Activated naive CD4-positive, alpha-beta T cell treated with anti-CD3 and anti-CD28 coated beads, Interleukin-2, amount 50 U/mL, for 24 hours (primary cell): ENCODE measurements at regions not wholly inside any gene's neighbourhood (a gene's known extent, or its start where the extent isn't known, plus 50 kb on each side); places are given as distances from the start of the nearest gene placed in this dataset.

Source experiments
- H3K27ac Mint-ChIP-seq: one replicate; pipeline ENCODE4 v1.8.0; 2021; ENCODE audit warnings: mild to moderate bottlenecking, mixed read lengths
- H3K27me3 Mint-ChIP-seq: one replicate; pipeline ENCODE4 v1.8.0; 2021; ENCODE audit warnings: mixed read lengths
- H3K36me3 Mint-ChIP-seq: one replicate; pipeline ENCODE4 v1.8.0; 2021; ENCODE audit warnings: mixed read lengths
- H3K4me1 Mint-ChIP-seq: one replicate; pipeline ENCODE4 v1.8.0; 2021; ENCODE audit warnings: mixed read lengths
- H3K4me3 Mint-ChIP-seq: one replicate; pipeline ENCODE4 v1.8.0; 2021; ENCODE audit warnings: mild to moderate bottlenecking, mixed read lengths
- H3K9me3 Mint-ChIP-seq: one replicate; pipeline ENCODE4 v1.8.0; 2021; ENCODE audit warnings: mixed read lengths

DNA sequence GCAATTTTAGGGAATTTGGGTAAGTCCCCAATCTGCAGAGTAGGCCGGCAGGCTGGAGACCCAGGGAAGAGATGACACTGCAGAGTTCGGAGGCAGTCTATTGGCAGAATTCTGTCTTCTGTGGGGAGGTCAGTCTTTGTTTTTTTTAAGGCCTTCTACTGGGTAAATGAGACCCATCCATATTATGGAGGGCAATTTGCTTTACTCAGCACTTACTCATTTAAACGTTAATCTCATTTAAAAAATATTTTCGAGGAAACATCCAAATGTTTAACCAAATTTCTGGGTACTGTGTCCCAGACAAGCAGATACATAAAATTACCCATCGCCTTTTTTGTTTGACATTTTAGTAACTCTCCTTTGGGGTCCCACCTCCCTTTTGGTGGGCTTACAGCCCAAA lies 139.5 kb downstream of the IRS1 start:
- H3K27ac Mint-ChIP-seq = no peak overlapping the region
- H3K9me3 Mint-ChIP-seq = no peaks in the 10 kb centered on the region
- H3K4me1 Mint-ChIP-seq = peaks cover 4% of the 10 kb centered on the region
- H3K27me3 Mint-ChIP-seq = no peaks in the 10 kb centered on the region
- H3K4me3 Mint-ChIP-seq = no peak overlapping the region
- no peaks in the 10 kb centered on the region for H3K36me3 Mint-ChIP-seq

DNA sequence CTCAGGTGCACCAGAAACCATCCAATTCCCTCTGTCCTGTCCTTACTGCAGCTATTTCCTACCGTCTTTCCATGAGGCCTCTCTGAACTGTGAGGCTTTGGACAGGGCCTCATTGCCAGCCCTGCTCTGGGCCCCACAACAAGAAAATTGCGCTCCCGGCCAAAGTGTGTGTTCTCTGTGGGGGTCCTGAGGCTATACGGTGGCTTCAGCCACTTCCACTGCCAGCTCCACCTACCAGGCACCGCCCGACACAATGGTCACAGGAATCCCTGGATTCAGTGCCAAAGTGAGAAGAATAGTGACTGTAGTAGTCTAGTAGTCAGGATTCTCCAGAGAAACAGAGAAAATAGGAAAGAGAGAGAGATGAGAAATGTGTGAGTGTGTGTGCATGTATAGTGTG lies 140.2 kb downstream of the IRS1 start:
- H3K27me3 Mint-ChIP-seq = no peaks in the 10 kb centered on the region

DNA sequence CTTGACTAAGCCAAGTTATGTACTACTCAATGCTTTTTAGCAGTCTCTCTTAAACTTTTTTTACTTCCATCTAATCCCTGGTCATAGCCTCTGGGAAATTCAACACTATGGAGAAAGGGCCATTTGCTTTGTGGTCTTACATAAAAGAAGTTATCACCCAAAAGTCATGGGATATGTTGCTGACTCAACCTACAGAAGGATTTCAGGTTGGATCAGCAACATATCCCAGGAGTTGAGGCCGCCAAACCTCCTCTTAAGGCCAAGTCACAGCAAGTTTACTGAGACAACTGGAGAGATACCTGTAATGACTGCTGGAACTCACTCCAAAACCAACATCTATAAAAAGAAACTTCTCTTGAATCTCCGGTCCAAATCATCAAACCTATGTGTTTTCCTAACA lies 141.1 kb downstream of the IRS1 start:
- Mint-ChIP-seq H3K36me3 (no peaks in the 10 kb centered on the region), H3K27ac (no peak overlapping the region), H3K4me3 (no peak overlapping the region), H3K27me3 (no peaks in the 10 kb centered on the region), H3K4me1 (peaks cover 4% of the 10 kb centered on the region), H3K9me3 (no peaks in the 10 kb centered on the region)

More for the DNA sequence above, 140.2 kb downstream of the IRS1 start:
- no peaks in the 10 kb centered on the region for H3K9me3 Mint-ChIP-seq
- H3K4me3 Mint-ChIP-seq = no peak overlapping the region
- peaks cover 4% of the 10 kb centered on the region for H3K4me1 Mint-ChIP-seq
- no peaks in the 10 kb centered on the region for H3K36me3 Mint-ChIP-seq
- no peak overlapping the region for H3K27ac Mint-ChIP-seq

DNA sequence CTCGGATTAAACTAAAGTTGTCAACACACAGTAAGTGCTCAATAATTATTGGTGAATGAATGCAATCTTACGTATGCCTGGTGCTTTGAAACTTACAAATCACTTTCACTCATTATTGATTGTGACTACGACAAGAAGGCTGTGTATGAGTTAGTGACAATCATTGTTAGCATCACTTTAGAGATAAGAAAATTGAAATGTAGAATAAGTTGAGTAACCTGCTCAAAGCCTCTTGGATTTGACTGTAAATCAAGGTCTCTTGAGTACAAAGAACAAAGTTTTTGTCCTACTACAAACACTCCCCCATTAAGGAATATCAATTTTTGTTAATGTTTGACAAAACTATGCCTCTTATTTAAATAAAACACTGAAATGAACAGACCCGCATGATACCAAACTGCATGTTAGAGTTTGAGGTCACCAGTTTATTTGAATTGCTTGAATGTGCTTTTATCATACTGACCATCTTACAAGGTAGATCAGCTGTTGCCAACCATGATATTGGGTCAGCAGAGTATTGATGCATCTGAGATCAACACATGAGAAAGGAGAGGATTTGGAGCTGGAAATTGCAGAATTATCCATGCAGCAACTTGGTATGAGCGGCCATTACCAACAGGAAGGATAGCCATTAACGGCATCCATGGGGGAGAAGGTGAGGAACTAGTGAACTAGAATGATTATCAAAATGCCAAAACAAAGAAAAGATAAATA lies 142.1 kb downstream of the IRS1 start:
- Mint-ChIP-seq H3K27ac (no peak overlapping the region), H3K4me3 (no peak overlapping the region), H3K4me1 (peaks cover 7% of the 10 kb centered on the region), H3K27me3 (no peaks in the 10 kb centered on the region), H3K9me3 (no peaks in the 10 kb centered on the region), H3K36me3 (no peaks in the 10 kb centered on the region)

DNA sequence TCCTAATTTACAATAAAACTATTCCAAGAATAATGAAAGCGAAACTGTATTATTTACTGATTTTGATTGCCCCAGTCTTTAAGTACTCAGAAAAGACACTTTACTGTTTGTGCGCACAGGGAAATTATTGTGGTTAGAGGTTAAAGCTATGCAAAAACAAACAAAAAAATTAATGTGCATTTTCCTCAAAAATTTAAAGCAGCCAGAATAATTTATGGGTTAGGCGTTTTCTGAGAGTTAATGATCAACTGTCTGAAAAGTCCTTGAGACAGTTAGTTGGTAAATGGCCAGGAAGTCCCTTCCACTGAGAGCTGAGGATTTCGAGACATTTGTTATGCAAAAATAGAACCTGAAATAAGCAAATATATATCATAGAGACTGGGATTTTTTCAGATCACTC lies 143.3 kb downstream of the IRS1 start:
- Mint-ChIP-seq H3K9me3 (no peaks in the 10 kb centered on the region), H3K36me3 (no peaks in the 10 kb centered on the region), H3K27me3 (no peaks in the 10 kb centered on the region), H3K4me3 (no peak overlapping the region), H3K27ac (no peak overlapping the region), H3K4me1 (peaks cover 18% of the 10 kb centered on the region)

DNA sequence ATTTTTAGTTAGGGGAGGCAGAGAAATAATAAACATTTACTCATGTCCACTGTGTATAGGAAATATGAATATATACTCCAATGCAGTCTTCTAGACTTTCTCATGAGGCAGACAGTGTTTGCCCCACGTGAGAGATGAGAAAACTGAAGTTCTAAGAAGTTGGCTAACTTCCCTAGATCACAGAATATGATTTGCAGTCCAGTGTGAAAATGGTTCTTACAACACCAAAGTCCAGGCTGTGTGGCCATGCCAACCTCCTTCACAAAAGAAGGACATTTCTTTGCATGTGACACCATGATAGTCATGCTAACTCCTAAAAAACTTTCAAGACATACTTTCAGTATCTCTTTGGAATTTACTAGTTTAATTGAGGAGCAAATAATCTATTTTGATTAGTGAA lies 143.7 kb downstream of the IRS1 start:
- Mint-ChIP-seq H3K4me3 (no peak overlapping the region), H3K4me1 (peaks cover 23% of the 10 kb centered on the region), H3K9me3 (no peaks in the 10 kb centered on the region), H3K27me3 (no peaks in the 10 kb centered on the region), H3K27ac (no peak overlapping the region), H3K36me3 (no peaks in the 10 kb centered on the region)

DNA sequence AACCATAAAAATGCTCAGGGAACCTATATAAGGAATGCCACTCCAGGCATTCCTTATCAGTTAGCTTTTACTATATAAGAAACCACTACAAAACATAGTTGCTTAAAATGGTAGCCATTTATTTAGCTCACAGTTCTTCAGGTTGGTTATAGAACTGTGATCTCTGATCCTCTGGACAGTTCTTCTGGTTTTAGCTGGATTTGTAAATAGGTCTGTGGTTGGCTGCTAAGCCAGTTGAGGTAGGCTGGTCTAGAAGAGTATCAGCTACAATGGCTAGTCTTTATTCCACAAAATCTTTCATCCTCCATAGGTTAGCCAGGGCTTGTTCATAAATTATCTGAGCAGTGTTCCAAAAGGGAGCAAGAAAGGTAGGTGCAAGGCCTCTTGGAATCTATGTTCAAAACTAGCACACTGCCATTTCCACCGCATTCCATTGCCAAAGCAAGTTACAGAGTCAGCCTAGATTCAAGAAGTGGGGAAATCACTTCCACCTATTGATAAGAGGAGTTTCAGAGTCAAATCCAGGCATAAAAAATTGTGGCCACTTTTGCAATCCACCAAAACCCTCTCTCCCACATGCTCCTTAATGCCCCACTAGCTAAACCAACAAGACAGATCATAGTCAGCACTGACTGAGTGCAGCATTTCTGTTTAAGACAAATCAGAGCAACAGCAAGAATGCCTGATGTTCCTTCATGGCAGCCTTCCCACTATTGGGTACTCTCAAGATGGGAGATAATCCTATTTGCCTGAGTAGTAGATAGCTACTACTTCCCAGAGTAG lies 146.4 kb downstream of the IRS1 start:
- Mint-ChIP-seq H3K36me3 (no peaks in the 10 kb centered on the region), H3K4me1 (peaks cover 40% of the 10 kb centered on the region), H3K9me3 (no peaks in the 10 kb centered on the region), H3K4me3 (no peak overlapping the region), H3K27ac (no peak overlapping the region), H3K27me3 (no peaks in the 10 kb centered on the region)

GRCh38 chr2:226652369-226652768 lies 147.3 kb downstream of the IRS1 start:
- Mint-ChIP-seq H3K4me3 (no peak overlapping the region), H3K27me3 (no peaks in the 10 kb centered on the region), H3K9me3 (no peaks in the 10 kb centered on the region), H3K27ac (no peak overlapping the region), H3K36me3 (no peaks in the 10 kb centered on the region), H3K4me1 (peaks cover 40% of the 10 kb centered on the region)

DNA sequence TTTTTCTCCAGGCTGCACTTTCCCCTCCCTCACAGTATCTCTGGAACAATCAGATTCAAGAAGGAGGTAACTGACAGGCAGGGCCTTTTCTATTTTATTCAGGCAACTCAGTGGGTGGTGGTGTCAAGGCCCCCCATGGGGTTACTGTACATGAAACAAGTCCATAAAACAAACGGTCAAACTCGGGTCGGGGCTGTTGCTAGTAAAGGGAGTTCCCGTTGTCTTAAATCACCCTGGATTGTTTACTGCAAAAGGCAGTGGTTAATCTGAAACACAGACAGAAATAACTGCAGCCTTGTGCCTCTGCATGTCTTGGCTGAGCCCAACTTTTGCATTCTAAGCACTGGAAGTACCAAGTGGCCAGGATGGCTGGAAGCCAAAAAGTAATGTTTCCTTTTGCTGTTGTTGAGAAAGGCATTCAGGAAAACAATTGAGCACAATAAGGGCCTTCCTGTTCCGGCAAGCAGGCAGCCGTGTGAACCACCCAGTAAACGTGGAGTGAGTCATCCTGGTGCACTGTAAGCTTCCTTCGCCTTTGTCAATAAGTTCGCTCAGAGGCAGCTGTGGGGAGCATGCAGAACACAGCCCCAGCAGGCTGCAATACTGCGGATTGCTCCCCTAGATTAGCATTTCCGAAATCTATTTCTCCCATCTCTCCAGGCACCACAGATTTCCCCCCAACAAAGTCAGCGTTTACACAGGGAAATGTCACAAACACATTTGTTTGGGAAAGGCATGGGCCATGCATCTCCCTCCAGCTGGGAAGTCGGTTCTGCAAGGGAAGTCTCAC lies 149.6 kb downstream of the IRS1 start:
- Mint-ChIP-seq H3K27me3 (no peaks in the 10 kb centered on the region), H3K27ac (peak overlapping the region; percentile 92), H3K9me3 (no peaks in the 10 kb centered on the region), H3K4me3 (peak overlapping the region; percentile 65), H3K36me3 (no peaks in the 10 kb centered on the region), H3K4me1 (peaks cover 36% of the 10 kb centered on the region)

DNA sequence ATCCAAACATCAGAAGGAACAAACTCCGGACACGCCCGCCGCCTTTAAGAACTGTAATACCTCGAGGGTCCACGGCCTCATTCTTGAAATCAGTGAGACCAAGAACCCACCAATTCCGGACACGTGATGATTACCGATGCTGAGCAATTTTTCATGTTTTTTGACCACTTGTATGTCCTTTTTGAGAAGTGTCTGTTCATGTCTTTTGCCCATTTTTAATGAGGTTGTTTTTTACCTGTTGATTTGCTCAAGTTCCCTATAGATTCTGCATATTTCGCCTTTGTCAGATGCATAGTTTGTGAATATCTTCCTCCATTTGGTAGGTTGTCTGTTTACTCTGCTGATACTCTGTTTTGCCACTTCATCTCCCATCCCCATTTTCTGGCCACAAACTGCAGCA lies 150.4 kb downstream of the IRS1 start:
- peaks cover 36% of the 10 kb centered on the region for H3K4me1 Mint-ChIP-seq
- no peaks in the 10 kb centered on the region for H3K36me3 Mint-ChIP-seq
- H3K27ac Mint-ChIP-seq = peak overlapping the region; percentile 20
- no peak overlapping the region for H3K4me3 Mint-ChIP-seq
- no peaks in the 10 kb centered on the region for H3K27me3 Mint-ChIP-seq
- H3K9me3 Mint-ChIP-seq = no peaks in the 10 kb centered on the region

DNA sequence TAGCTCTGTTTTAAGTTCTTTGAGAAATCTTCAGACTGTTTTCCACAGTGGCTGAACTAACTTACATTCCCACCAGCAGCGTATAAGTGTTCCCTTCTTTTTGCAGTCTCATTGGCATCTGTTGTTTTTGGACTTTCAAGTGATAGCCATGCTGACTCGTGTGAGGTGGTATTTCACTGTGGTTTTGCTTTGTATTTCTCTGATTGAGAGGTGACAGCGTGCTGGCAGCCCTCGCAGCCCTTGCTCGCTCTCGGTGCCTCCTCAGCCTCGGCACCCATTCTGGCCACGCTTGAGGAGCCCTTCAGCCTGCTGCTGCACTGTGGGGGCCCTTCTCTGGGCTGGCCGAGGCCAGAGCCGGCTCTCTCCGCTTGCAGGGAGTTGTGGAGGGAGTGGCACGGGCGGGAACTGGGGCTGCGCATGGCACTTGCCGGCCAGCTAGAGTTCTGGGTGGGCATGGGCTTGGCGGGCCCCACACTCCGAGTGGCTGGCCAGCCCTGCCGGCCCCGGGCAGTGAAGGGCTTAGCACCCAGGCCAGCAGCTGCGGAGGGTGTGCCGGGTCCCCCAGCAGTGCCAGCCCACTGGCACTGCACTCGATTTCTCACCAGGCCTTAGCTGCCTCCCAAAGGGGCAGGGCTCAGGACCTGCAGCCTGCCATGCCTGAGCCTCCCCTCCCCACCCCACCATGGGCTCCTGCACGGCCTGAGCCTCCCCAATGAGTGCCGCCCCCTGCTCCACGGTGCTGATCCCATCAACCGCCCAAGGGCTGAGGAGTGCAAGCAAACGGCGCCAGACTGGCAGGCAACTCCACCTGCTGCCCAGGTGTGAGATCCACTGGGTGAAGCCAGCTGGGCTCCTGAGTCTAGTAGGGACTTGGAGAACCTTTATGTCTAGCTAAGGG lies 151.8 kb downstream of the IRS1 start:
- H3K9me3 Mint-ChIP-seq = no peaks in the 10 kb centered on the region
- H3K36me3 Mint-ChIP-seq = no peaks in the 10 kb centered on the region
- no peak overlapping the region for H3K27ac Mint-ChIP-seq
- peaks cover 36% of the 10 kb centered on the region for H3K4me1 Mint-ChIP-seq
- H3K27me3 Mint-ChIP-seq = no peaks in the 10 kb centered on the region
- H3K4me3 Mint-ChIP-seq = no peak overlapping the region

GRCh38 chr2:226644399-226644865 lies 155.2 kb downstream of the IRS1 start:
- H3K4me3 Mint-ChIP-seq = no peak overlapping the region
- H3K27ac Mint-ChIP-seq = no peak overlapping the region
- no peaks in the 10 kb centered on the region for H3K9me3 Mint-ChIP-seq
- peaks cover 2% of the 10 kb centered on the region for H3K4me1 Mint-ChIP-seq
- peaks cover 1% of the 10 kb centered on the region for H3K36me3 Mint-ChIP-seq
- no peaks in the 10 kb centered on the region for H3K27me3 Mint-ChIP-seq

- peaks cover 1% of the 10 kb centered on the region for H3K36me3 Mint-ChIP-seq
- H3K4me1 Mint-ChIP-seq = no peaks in the 10 kb centered on the region
- H3K4me3 Mint-ChIP-seq = no peak overlapping the region
- no peaks in the 10 kb centered on the region for H3K9me3 Mint-ChIP-seq
- H3K27me3 Mint-ChIP-seq = no peaks in the 10 kb centered on the region
- H3K27ac Mint-ChIP-seq = no peak overlapping the region
Observed at GRCh38 chr2:226643946-226644282, 155.7 kb downstream of the IRS1 start.

DNA sequence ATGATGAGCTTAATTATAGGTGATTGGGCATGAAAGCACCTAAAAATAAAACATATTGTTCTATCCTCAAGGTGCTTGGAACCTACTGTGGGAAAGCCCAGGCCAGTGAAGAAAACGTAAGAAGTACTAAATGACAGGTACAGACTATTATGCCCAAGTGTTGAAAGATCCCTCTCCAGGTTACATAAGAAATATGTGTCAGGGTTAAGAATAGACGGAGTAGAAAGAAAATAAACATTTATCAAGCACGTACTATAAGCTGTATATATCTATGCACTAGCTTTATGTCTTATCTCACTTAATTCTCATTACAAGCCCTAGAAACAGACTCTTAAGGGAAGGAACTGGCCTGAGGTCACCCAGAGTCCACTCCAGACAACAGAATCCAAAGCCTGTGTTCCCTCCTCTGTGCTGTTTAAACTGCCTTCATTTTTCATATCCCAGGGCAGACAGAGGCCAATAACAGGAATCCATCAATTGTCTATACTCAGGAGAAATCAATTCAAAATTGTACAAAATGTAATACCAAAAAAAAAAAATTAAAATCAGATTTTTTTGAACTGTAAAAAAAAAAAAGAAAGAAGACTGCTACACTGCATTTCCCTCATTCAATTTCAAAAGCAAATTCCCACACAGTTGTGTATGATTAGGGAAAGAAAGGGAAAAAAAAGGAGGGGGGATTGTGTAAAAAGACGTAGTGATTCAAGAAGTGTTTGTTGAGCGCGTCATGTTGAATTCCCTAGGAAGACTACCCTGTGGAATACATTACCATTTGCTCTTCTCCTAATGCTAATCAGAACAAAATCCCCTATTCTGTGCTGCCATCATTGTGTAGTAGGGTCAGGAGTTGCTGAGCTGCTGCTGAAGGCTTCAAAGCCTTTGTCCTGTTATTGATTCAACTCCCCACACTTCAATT lies 156.3 kb downstream of the IRS1 start:
- no peaks in the 10 kb centered on the region for H3K27me3 Mint-ChIP-seq
- no peaks in the 10 kb centered on the region for H3K9me3 Mint-ChIP-seq
- peaks cover 1% of the 10 kb centered on the region for H3K36me3 Mint-ChIP-seq
- H3K4me3 Mint-ChIP-seq = no peak overlapping the region
- H3K27ac Mint-ChIP-seq = no peak overlapping the region
- no peaks in the 10 kb centered on the region for H3K4me1 Mint-ChIP-seq
